ENCODE measurements at regions not wholly inside any gene's neighbourhood (a gene's known extent, or its start where the extent isn't known, plus 50 kb on each side); places are given as distances from the start of the nearest gene placed in this dataset.

- no peak for DNase-seq (ENCODE audit: low read depth, low spot score)
- Histone ChIP-seq H3K9ac (ENCODE audit: insufficient read length) (no peak overlapping the region), H3K4me3 (no peak overlapping the region)
Observed at GRCh38 chr18:42165922-42166513, 211.0 kb downstream of the PIK3C3 start.

GRCh38 chr18:42168487-42168886 lies 213.5 kb downstream of the PIK3C3 start:
- no peak for DNase-seq (ENCODE audit: low read depth, low spot score)
- Histone ChIP-seq H3K4me3 (no peak overlapping the region), H3K36me3 (ENCODE audit: insufficient read depth, low read length) (no peaks in the 10 kb centered on the region), H3K27ac (no peak overlapping the region), H3K9ac (ENCODE audit: insufficient read length) (no peak overlapping the region), H3K9me3 (ENCODE audit: low read depth, low read length) (no peaks in the 10 kb centered on the region)
- no peak for TF ChIP-seq EZH2 (IDR thresholded peaks at IDR 0.05)
- no peak for TF ChIP-seq POLR2AphosphoS5 (IDR thresholded peaks at IDR 0.05; ENCODE audit: borderline replicate concordance, low read depth, low read length)
- no peak for TF ChIP-seq FOXP2 (optimal IDR thresholded peaks at IDR 0.05; ENCODE audit: control extremely low read depth, extremely low read length, insufficient read depth)

More at GRCh38 chr18:42165922-42166513, 211.0 kb downstream of the PIK3C3 start:
- H3K36me3 ChIP-seq (ENCODE audit: insufficient read depth, low read length) = no peaks in the 10 kb centered on the region
- H3K27ac ChIP-seq = no peak overlapping the region
- H3K9me3 ChIP-seq (ENCODE audit: low read depth, low read length) = no peaks in the 10 kb centered on the region
- TF ChIP-seq EZH2 (IDR thresholded peaks at IDR 0.05) (no peak), POLR2AphosphoS5 (IDR thresholded peaks at IDR 0.05; ENCODE audit: borderline replicate concordance, low read depth, low read length) (no peak), FOXP2 (optimal IDR thresholded peaks at IDR 0.05; ENCODE audit: control extremely low read depth, extremely low read length, insufficient read depth) (no peak)

GRCh38 chr18:42168907-42169306 lies 213.9 kb downstream of the PIK3C3 start:
- H3K4me3 ChIP-seq = no peak overlapping the region
- H3K9ac ChIP-seq (ENCODE audit: insufficient read length) = no peak overlapping the region
- TF ChIP-seq FOXP2 (optimal IDR thresholded peaks at IDR 0.05; ENCODE audit: control extremely low read depth, extremely low read length, insufficient read depth) = no peak
- no peak for TF ChIP-seq POLR2AphosphoS5 (IDR thresholded peaks at IDR 0.05; ENCODE audit: borderline replicate concordance, low read depth, low read length)
- TF ChIP-seq EZH2 (IDR thresholded peaks at IDR 0.05) = no peak
- H3K9me3 ChIP-seq (ENCODE audit: low read depth, low read length) = no peaks in the 10 kb centered on the region
- H3K36me3 ChIP-seq (ENCODE audit: insufficient read depth, low read length) = no peaks in the 10 kb centered on the region
- DNase-seq (ENCODE audit: low read depth, low spot score) = no peak
- H3K27ac ChIP-seq = no peak overlapping the region

GRCh38 chr18:42174909-42175308 lies 219.9 kb downstream of the PIK3C3 start:
- Histone ChIP-seq H3K4me3 (no peak overlapping the region), H3K27ac (no peak overlapping the region), H3K9ac (ENCODE audit: insufficient read length) (no peak overlapping the region), H3K36me3 (ENCODE audit: insufficient read depth, low read length) (no peaks in the 10 kb centered on the region), H3K9me3 (ENCODE audit: low read depth, low read length) (no peaks in the 10 kb centered on the region)
- DNase-seq (ENCODE audit: low read depth, low spot score) = no peak
- TF ChIP-seq EZH2 (IDR thresholded peaks at IDR 0.05) (no peak), FOXP2 (optimal IDR thresholded peaks at IDR 0.05; ENCODE audit: control extremely low read depth, extremely low read length, insufficient read depth) (no peak), POLR2AphosphoS5 (IDR thresholded peaks at IDR 0.05; ENCODE audit: borderline replicate concordance, low read depth, low read length) (no peak)

GRCh38 chr18:42176599-42176998 lies 221.6 kb downstream of the PIK3C3 start:
- Histone ChIP-seq H3K27ac (no peak overlapping the region), H3K9me3 (ENCODE audit: low read depth, low read length) (no peaks in the 10 kb centered on the region), H3K4me3 (no peak overlapping the region), H3K36me3 (ENCODE audit: insufficient read depth, low read length) (no peaks in the 10 kb centered on the region), H3K9ac (ENCODE audit: insufficient read length) (no peak overlapping the region)
- TF ChIP-seq EZH2 (IDR thresholded peaks at IDR 0.05) (no peak), FOXP2 (optimal IDR thresholded peaks at IDR 0.05; ENCODE audit: control extremely low read depth, extremely low read length, insufficient read depth) (no peak), POLR2AphosphoS5 (IDR thresholded peaks at IDR 0.05; ENCODE audit: borderline replicate concordance, low read depth, low read length) (no peak)
- no peak for DNase-seq (ENCODE audit: low read depth, low spot score)

- Histone ChIP-seq H3K27ac (peak overlapping the region; percentile 88; the same call in 1 of the 2 replicates), H3K36me3 (ENCODE audit: insufficient read depth, low read length) (no peaks in the 10 kb centered on the region), H3K4me3 (no peak overlapping the region), H3K9ac (ENCODE audit: insufficient read length) (no peak overlapping the region), H3K9me3 (ENCODE audit: low read depth, low read length) (no peaks in the 10 kb centered on the region)
- TF ChIP-seq POLR2AphosphoS5 (IDR thresholded peaks at IDR 0.05; ENCODE audit: borderline replicate concordance, low read depth, low read length) (no peak), EZH2 (IDR thresholded peaks at IDR 0.05) (no peak), FOXP2 (optimal IDR thresholded peaks at IDR 0.05; ENCODE audit: control extremely low read depth, extremely low read length, insufficient read depth) (no peak)
- no peak for DNase-seq (ENCODE audit: low read depth, low spot score)
Observed at GRCh38 chr18:42177390-42177789, 222.4 kb downstream of the PIK3C3 start.

GRCh38 chr18:42178376-42179080 lies 223.5 kb downstream of the PIK3C3 start:
- Histone ChIP-seq H3K9me3 (ENCODE audit: low read depth, low read length) (no peaks in the 10 kb centered on the region), H3K36me3 (ENCODE audit: insufficient read depth, low read length) (no peaks in the 10 kb centered on the region), H3K4me3 (no peak overlapping the region), H3K9ac (ENCODE audit: insufficient read length) (no peak overlapping the region), H3K27ac (peak overlapping the region; percentile 88)
- no peak for DNase-seq (ENCODE audit: low read depth, low spot score)
- TF ChIP-seq EZH2 (IDR thresholded peaks at IDR 0.05) = no peak
- TF ChIP-seq FOXP2 (optimal IDR thresholded peaks at IDR 0.05; ENCODE audit: control extremely low read depth, extremely low read length, insufficient read depth) = no peak
- no peak for TF ChIP-seq POLR2AphosphoS5 (IDR thresholded peaks at IDR 0.05; ENCODE audit: borderline replicate concordance, low read depth, low read length)

GRCh38 chr18:42179542-42180121 lies 224.6 kb downstream of the PIK3C3 start:
- H3K9me3 ChIP-seq (ENCODE audit: low read depth, low read length) = no peaks in the 10 kb centered on the region
- H3K9ac ChIP-seq (ENCODE audit: insufficient read length) = no peak overlapping the region
- no peaks in the 10 kb centered on the region for H3K36me3 ChIP-seq (ENCODE audit: insufficient read depth, low read length)
- H3K27ac ChIP-seq = no peak overlapping the region; the same call in 1 of the 2 replicates
- TF ChIP-seq POLR2AphosphoS5 (IDR thresholded peaks at IDR 0.05; ENCODE audit: borderline replicate concordance, low read depth, low read length) = no peak
- TF ChIP-seq EZH2 (IDR thresholded peaks at IDR 0.05) = no peak
- TF ChIP-seq FOXP2 (optimal IDR thresholded peaks at IDR 0.05; ENCODE audit: control extremely low read depth, extremely low read length, insufficient read depth) = no peak
- no peak for DNase-seq (ENCODE audit: low read depth, low spot score)
- H3K4me3 ChIP-seq = no peak overlapping the region

Data from SK-N-MC (cell line).